Epithelial cell of prostate (primary cell): ENCODE measurements at regions not wholly inside any gene's neighbourhood (a gene's known extent, or its start where the extent isn't known, plus 50 kb on each side); places are given as distances from the start of the nearest gene placed in this dataset.

Experiments
- DNase-seq: peaks from one replicate; pipeline ENCODE4 v3.0.0-alpha.2; 2011; ENCODE audit warnings: low read depth, low spot score
- H3K27ac ChIP-seq: fragments of 450-650 bp; 2 replicates; pipeline ENCODE4 v1.5.1; 2017; ENCODE audit warnings: mild to moderate bottlenecking

- no peak overlapping the region for H3K27ac ChIP-seq
- DNase-seq, result no peak
Observed at GRCh38 chr4:20302336-20302735, 50.6 kb downstream of the SLIT2 start.

GRCh38 chr4:20305976-20306375 is 54.3 kb downstream of the SLIT2 start:
- DNase-seq, result no peak
- H3K27ac ChIP-seq, result no peak overlapping the region

- no peak overlapping the region for H3K27ac ChIP-seq
- no peak for DNase-seq
Observed at GRCh38 chr4:20311856-20312255, 60.2 kb downstream of the SLIT2 start.

GRCh38 chr4:20313237-20314030 is 61.7 kb downstream of the SLIT2 start:
- no peak for DNase-seq
- no peak overlapping the region for H3K27ac ChIP-seq

GRCh38 chr4:20317424-20317985 is 65.8 kb downstream of the SLIT2 start:
- DNase-seq, result no peak
- H3K27ac ChIP-seq, result no peak overlapping the region

GRCh38 chr4:20318001-20318908 is 66.5 kb downstream of the SLIT2 start:
- no peak overlapping the region for H3K27ac ChIP-seq
- DNase-seq, result no peak

GRCh38 chr4:20318909-20319277 is 67.2 kb downstream of the SLIT2 start:
- no peak for DNase-seq
- no peak overlapping the region for H3K27ac ChIP-seq

GRCh38 chr4:20319825-20320612 is 68.3 kb downstream of the SLIT2 start:
- DNase-seq, result no peak
- H3K27ac ChIP-seq, result no peak overlapping the region

- DNase-seq, result peak; percentile 3
Observed at GRCh38 chr4:20323991-20324390, 72.3 kb downstream of the SLIT2 start.

GRCh38 chr4:20326460-20326859 is 74.8 kb downstream of the SLIT2 start:
- no peak overlapping the region for H3K27ac ChIP-seq
- DNase-seq, result no peak

More at GRCh38 chr4:20323991-20324390, 72.3 kb downstream of the SLIT2 start:
- H3K27ac ChIP-seq, result no peak overlapping the region

- DNase-seq, result no peak
- no peak overlapping the region for H3K27ac ChIP-seq
Observed at GRCh38 chr4:20326977-20327376, 75.3 kb downstream of the SLIT2 start.

- no peak overlapping the region for H3K27ac ChIP-seq
- no peak for DNase-seq
Observed at GRCh38 chr4:20327808-20328207, 76.1 kb downstream of the SLIT2 start.

- no peak for DNase-seq
- H3K27ac ChIP-seq, result no peak overlapping the region
Observed at GRCh38 chr4:20331642-20332041, 79.9 kb downstream of the SLIT2 start.

GRCh38 chr4:20333141-20333715 is 81.5 kb downstream of the SLIT2 start:
- no peak for DNase-seq
- H3K27ac ChIP-seq, result no peak overlapping the region

- no peak for DNase-seq
Observed at GRCh38 chr4:20337261-20337664, 85.6 kb downstream of the SLIT2 start.

GRCh38 chr4:20338841-20339240 is 87.1 kb downstream of the SLIT2 start:
- DNase-seq, result no peak
- no peak overlapping the region for H3K27ac ChIP-seq

More at GRCh38 chr4:20337261-20337664, 85.6 kb downstream of the SLIT2 start:
- no peak overlapping the region for H3K27ac ChIP-seq

- no peak overlapping the region for H3K27ac ChIP-seq
- no peak for DNase-seq
Observed at GRCh38 chr4:20341134-20341738, 89.5 kb downstream of the SLIT2 start.

GRCh38 chr4:20347531-20347930 is 95.8 kb downstream of the SLIT2 start:
- DNase-seq, result no peak
- H3K27ac ChIP-seq, result no peak overlapping the region

- DNase-seq, result no peak
- H3K27ac ChIP-seq, result no peak overlapping the region
Observed at GRCh38 chr4:20348411-20348810, 96.7 kb downstream of the SLIT2 start.
